SK-N-SH treated with all-trans-retinoic acid at 6 μM for 48 hours (cell line): ENCODE measurements at regions not wholly inside any gene's neighbourhood (a gene's known extent, or its start where the extent isn't known, plus 50 kb on each side); places are given as distances from the start of the nearest gene placed in this dataset.

ENCODE experiments used
- BACH2 ChIP-seq: fragments of 250-450 bp; sonication (Bioruptor Pico); IDR thresholded peaks from 2 replicates; pipeline ENCODE4 v1.9.0; 2021; ENCODE audit warnings: mild to moderate bottlenecking, borderline replicate concordance
- CSDC2 ChIP-seq: fragments of 250-450 bp; sonication (Bioruptor Pico); IDR thresholded peaks from 2 replicates; pipeline ENCODE4 v1.5.0; 2020; ENCODE audit warnings: mild to moderate bottlenecking, moderate library complexity
- ESRRG ChIP-seq: fragments of 250-450 bp; sonication (Bioruptor Pico); IDR thresholded peaks from 2 replicates; pipeline ENCODE4 v1.6.1; 2021; ENCODE audit warnings: mild to moderate bottlenecking
- GLIS3 ChIP-seq: fragments of 250-450 bp; sonication (Bioruptor Pico); IDR thresholded peaks from 2 replicates; pipeline ENCODE4 v1.5.0; 2020; ENCODE audit warnings: mild to moderate bottlenecking, moderate library complexity
- ZC3H10 ChIP-seq: fragments of 250-450 bp; sonication (Bioruptor Pico); IDR thresholded peaks from 2 replicates; pipeline ENCODE4 v1.5.1; 2021; ENCODE audit warnings: mild to moderate bottlenecking, moderate library complexity
- ZFP3 ChIP-seq: fragments of 250-450 bp; sonication (Bioruptor Pico); IDR thresholded peaks from 2 replicates; pipeline ENCODE4 v1.5.0; 2020; ENCODE audit warnings: mild to moderate bottlenecking, moderate library complexity
- ZFP30 ChIP-seq: fragments of 450-650 bp; formaldehyde crosslinking; IDR thresholded peaks from 2 replicates; pipeline ENCODE4 v1.5.0; 2022; ENCODE audit warnings: mild to moderate bottlenecking, moderate library complexity
- ZNF565 ChIP-seq: fragments of 450-650 bp; formaldehyde crosslinking; conservative IDR thresholded peaks from 2 replicates; pipeline ENCODE4 v1.5.0; 2020; ENCODE audit warnings: low read depth, mild to moderate bottlenecking, moderate library complexity
- TF ChIP-seq, protein P1 (sequence below): fragments of 250-450 bp; sonication (Bioruptor Pico); IDR thresholded peaks from 2 replicates; pipeline ENCODE4 v1.8.0; 2021; ENCODE audit warnings: low read depth, mild to moderate bottlenecking, moderate library complexity, borderline replicate concordance
- TF ChIP-seq, protein P2 (sequence below): fragments of 250-450 bp; sonication (Bioruptor Pico); IDR thresholded peaks from 2 replicates; pipeline ENCODE4 v1.8.0; 2020; ENCODE audit warnings: mild to moderate bottlenecking, moderate library complexity, borderline replicate concordance
- TF ChIP-seq, protein P3 (sequence below): fragments of 250-450 bp; sonication (Bioruptor Pico); IDR thresholded peaks from 2 replicates; pipeline ENCODE4 v1.5.1; 2020; ENCODE audit warnings: low read depth, mild to moderate bottlenecking, moderate library complexity

DNA sequence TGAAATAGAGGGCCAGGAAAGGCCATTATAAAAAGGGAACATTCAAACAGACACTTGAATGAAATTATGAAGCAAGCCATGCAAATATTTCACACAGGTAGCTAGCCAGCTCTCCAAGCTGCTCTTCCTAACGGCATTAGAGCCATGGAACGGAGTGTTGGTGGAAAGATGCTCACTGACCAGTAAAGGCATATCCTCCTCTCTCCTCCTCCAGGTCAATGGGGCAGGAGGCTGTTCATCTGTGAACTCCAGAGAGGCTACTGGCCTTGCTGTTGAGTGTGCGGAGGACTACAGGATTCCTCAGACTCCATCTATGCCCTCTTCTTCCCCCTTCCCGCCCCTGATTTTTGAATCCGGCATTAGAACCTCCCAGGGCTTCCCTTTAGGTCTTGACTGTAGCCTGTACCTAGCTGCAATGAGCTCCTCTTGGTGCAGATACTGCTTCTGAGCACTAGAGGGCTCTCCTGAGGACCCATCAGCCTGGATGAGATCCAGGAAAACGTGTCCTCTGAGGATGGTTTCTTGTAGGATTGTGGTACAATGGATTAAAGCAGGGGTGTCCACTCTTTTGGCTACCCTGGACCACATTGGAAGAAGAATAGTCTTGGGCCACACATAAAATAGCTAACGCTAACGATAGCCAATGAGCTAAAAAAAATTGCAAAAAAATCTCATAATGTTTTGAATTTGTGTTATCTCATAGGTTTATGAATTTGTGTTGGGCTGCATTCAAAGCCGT is 162.2 kb downstream of the SREK1 start:
- TF ChIP-seq CSDC2 (CRISPR knock-in tag) (no peak), ZC3H10 (CRISPR knock-in tag) (no peak), ZNF565 (no peak), ESRRG (CRISPR knock-in tag) (no peak), BACH2 (CRISPR knock-in tag) (no peak), ZFP30 (CRISPR knock-in tag) (no peak), GLIS3 (CRISPR knock-in tag) (no peak), ZFP3 (CRISPR knock-in tag) (no peak)
- TF ChIP-seq, protein P1, sequence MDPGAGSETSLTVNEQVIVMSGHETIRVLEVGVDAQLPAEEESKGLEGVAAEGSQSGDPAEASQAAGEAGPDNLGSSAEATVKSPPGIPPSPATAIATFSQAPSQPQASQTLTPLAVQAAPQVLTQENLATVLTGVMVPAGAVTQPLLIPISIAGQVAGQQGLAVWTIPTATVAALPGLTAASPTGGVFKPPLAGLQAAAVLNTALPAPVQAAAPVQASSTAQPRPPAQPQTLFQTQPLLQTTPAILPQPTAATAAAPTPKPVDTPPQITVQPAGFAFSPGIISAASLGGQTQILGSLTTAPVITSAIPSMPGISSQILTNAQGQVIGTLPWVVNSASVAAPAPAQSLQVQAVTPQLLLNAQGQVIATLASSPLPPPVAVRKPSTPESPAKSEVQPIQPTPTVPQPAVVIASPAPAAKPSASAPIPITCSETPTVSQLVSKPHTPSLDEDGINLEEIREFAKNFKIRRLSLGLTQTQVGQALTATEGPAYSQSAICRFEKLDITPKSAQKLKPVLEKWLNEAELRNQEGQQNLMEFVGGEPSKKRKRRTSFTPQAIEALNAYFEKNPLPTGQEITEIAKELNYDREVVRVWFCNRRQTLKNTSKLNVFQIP = no peak
- TF ChIP-seq, protein P2, sequence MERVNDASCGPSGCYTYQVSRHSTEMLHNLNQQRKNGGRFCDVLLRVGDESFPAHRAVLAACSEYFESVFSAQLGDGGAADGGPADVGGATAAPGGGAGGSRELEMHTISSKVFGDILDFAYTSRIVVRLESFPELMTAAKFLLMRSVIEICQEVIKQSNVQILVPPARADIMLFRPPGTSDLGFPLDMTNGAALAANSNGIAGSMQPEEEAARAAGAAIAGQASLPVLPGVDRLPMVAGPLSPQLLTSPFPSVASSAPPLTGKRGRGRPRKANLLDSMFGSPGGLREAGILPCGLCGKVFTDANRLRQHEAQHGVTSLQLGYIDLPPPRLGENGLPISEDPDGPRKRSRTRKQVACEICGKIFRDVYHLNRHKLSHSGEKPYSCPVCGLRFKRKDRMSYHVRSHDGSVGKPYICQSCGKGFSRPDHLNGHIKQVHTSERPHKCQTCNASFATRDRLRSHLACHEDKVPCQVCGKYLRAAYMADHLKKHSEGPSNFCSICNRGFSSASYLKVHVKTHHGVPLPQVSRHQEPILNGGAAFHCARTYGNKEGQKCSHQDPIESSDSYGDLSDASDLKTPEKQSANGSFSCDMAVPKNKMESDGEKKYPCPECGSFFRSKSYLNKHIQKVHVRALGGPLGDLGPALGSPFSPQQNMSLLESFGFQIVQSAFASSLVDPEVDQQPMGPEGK = no peak
- TF ChIP-seq, protein P3, sequence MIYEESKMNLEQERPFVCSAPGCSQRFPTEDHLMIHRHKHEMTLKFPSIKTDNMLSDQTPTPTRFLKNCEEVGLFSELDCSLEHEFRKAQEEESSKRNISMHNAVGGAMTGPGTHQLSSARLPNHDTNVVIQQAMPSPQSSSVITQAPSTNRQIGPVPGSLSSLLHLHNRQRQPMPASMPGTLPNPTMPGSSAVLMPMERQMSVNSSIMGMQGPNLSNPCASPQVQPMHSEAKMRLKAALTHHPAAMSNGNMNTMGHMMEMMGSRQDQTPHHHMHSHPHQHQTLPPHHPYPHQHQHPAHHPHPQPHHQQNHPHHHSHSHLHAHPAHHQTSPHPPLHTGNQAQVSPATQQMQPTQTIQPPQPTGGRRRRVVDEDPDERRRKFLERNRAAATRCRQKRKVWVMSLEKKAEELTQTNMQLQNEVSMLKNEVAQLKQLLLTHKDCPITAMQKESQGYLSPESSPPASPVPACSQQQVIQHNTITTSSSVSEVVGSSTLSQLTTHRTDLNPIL = no peak
